Fibroblast of the conjunctiva (primary cell): ENCODE measurements at regions not wholly inside any gene's neighbourhood (a gene's known extent, or its start where the extent isn't known, plus 50 kb on each side); places are given as distances from the start of the nearest gene placed in this dataset.

Source experiments
- DNase-seq: peaks from one replicate; pipeline ENCODE4 v3.0.0-alpha.2; 2010; ENCODE audit warnings: low read depth

DNA sequence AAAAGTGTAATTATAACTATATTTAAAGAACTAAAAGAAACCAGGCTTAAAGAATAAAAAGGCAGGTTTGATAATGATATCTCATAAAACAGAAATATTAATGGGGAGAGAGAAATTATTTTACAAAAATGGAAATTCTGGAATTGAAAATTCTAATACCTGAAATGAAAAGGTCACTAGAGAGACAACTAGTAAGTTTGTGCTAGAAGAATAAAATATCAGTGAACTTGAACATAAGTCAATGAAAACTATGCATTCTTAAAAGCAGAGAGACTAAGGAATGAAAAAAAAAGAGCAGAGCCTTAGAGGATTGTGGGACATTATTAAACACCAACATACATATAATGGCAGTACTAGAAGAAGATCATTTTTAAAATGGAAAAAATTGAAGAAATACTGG, 1475.0 kb upstream of the ZEB2 start:
- DNase-seq: no peak

DNA sequence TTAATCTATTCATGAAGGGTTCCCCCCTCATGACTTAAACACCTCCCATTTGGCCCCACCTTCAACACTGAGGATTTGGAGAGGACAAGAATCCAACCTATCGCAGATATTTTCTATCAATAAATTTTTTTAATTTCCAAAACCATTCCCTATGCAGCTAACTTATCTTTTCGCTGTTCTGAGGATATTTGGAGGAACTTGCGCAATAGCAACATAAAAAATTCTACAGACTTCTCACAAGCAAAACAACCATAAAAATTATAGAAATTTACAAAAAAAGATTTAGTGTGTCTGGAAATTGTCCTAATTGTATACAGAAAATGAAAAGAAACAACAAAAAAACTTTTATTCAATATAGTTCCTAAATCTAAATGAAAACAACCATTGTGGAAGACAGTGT, 1472.7 kb upstream of the ZEB2 start:
- no peak for DNase-seq

DNA sequence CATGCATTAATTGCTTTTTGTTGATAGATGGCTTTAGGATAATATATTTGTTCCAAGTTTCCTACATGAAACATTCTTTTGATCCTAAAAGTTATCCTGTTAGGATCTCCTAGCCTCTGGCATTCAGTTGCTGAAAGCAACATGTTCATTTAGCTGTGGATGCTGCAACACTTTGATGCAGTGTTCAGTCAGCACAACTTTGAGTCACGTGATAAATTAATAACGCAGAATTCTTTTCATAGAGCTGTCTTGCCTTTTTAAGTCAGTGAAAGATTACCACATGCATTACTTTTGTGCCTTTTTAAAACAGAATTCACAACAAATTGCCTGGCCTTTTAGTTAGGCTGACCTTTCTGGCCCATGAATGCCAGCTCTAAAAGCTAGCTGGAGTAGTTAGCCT, 1467.9 kb upstream of the ZEB2 start:
- no peak for DNase-seq

DNA sequence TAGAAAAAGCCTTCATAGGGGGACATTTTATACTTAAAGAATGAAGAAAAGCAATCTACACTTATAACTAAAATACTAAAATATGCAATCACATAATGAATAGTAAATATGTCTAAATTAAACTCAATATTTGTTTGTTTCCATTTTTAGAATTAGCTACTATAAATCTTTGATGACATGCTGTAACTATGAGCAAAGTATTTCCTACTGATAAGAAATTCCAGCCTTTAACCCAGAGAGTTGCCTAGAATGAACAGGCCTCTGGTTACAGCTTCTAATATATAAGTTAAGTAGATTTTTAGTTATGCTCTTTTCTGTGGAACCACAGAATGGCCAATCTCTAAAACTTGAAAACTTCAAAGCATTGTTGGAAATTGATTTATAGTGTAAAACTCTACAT, 1465.6 kb upstream of the ZEB2 start:
- no peak for DNase-seq

DNA sequence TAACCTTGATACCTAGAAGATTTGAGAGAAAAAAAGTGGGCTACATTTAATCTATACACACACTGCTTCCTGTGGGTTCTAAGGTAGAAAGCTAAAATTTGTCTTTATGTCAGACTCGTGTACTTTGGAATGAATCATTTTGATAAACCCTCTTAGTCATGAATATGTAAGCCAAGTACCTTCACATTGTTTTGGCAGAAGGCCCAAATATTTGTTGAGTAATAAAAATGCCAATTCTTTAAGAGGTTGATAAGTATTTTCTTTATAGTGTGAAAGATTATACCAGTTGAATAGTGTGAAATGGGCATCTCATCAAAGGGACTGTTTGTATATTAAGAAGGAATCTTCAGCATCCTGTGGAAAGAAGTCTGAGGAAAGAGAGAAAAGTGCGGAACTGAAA, 1464.7 kb upstream of the ZEB2 start:
- no peak for DNase-seq

DNA sequence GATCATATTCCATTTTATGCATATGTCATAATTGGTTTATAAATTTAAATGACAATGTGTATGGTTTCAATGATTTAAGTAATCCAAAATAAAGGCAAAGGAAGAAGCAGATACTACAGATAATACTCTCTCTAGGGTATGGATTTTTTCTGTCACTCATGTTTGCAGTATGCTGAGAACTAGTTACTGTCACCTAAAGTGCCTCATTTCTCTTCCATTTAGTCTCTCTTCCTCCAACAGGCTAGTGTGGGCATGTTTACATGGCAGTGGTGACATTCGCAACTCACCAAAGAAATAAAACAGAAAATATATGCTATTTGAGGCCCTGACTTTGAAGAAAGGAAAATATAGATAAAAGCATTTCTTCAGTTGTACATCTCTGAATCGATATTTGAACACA, 1460.4 kb upstream of the ZEB2 start:
- DNase-seq: no peak

DNA sequence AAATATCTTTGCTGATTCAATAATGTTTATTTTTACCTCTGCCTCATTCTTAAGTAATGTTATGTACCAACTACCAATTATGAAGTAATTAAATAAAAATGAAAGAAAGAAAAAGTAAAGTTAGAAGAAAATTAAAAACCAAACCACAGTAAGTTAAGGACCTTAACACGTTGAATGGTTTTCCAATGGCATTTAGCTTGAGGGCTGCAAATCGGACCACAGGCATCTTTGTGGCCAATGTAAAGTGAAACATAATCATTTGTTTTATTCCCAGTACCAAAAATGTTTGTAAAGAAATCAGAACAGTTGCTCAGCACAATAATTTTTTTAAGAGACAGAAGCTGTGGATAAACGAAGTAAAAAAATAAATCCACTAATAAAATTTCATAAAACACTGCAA, 1455.5 kb upstream of the ZEB2 start:
- DNase-seq: no peak

DNA sequence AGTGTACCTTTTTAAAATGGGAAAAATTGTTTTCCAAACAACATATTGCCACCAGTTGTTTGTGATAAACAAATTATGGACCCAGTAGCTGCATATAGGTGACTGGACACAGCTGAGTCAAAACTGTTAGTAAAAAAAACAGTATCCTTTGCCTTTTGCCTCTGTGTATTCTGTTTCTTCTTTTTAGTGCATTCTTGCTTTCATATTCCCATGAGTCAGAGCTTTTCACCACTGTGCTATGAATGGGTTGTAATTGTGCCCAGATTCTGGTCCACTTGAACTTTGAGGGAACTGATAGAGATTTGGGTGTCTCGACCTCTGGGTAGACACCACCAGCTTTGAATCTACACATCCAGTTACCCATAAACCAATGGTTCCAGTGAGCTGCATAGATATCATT, 1441.9 kb upstream of the ZEB2 start:
- no peak for DNase-seq

DNA sequence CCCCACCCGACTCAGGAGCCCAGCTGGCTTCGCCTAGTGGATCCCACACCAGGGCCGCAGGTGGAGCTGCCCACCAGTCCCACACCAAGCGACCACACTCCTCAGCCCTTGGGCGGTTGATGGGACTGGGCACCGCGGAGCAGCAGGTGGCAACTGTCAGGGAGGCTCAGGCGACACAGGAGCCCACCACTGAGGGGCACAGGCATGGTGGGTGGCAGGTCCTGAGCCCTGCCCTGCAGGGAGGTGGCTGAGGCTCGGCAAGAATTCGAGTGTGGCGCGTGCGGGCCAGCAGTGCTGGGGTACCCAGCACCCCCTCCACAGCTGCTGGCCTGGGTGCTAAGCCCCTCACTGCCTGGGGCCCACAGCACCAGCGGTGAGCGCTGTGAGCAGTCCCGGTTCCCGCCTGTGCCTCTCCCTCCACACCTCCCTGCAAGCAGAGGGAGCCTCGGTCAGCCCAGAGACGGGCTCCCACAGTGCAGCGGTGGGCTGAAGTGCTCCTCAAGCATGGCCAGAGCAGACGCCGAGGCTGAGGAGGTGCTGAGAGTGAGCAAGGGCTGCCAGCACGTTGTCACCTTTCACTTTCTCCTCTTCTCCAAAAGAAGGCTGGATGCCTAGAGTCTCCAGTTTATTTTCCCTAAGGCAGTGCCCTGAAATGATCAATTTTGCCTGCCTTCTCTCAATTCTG, 1440.7 kb upstream of the ZEB2 start:
- no peak for DNase-seq

DNA sequence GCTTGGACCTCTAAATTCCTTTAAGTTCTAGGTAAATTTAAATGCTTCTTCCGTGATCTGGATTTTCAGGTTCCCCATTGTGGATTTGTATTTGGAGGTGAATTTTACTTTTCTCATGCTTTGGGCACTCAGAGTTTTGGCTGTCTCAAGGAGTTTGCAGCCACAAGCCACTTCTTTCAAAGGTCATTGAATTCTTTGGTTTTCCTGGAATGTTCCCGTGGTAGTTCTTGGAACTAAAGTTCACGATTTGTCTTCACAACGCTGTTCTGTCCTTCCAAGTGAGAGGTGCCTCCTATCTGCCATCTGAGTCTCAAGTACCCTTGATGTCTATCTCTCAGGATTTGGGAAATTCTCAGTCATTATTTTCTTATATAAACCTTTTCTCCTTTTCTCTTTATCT, 1438.7 kb upstream of the ZEB2 start:
- DNase-seq: no peak

DNA sequence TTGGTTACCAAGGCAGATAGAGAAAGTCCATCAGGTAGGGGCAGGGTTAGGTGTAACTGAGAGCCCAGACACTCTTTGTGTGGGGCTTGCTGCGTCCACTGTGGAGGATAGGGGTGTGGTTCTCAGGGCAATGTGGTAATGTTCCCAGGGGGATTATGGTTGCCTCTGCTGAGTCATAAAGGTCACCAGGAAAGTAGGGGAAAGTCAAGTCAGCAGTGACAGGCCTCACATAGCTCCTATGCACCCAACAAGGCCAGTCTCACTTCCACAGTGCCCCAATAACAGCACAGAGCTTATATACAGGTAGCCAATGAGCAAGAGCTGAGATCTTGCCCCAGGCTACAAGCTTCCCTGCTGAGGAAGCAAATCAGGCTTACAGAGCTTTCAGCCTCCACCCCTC, 1438.0 kb upstream of the ZEB2 start:
- DNase-seq: peak; percentile 23

DNA sequence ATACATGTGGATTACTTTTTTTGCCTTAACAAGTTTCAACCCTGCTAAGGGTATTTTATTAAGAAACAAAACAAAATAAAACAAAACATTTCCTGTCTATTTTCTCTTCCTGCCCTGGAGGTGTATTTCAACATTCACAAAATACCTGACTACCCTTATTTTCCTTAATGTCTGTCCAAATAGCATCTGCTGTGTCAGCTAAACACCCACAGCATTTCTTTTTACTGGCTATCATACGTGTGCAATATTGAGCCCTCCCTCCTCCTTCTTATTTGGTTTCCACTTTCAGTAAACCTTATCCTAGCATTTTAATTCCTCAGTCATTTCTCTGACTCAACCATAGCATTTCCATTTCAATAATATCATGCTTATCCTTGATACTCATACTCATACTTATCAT, 1420.0 kb upstream of the ZEB2 start:
- no peak for DNase-seq

DNA sequence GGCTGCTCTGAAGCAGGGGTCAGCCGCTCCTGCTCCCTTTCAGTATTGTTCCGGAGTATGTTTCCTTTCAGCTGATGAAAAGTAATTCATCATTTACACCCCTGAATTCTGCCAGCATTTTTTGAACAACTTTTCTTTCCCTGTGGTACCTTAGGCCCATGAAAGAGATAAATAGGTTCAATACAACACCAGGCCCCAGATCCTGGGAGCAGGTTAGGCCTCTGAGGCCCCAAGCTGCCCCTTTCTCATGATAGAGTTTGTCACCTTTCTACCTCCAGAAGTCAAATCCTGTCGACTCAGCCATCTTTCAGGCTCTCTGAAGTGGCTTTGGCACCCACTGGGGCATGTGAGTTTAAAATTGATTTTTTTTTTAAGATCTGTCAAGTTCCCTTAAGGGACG, 1415.1 kb upstream of the ZEB2 start:
- DNase-seq: no peak

DNA sequence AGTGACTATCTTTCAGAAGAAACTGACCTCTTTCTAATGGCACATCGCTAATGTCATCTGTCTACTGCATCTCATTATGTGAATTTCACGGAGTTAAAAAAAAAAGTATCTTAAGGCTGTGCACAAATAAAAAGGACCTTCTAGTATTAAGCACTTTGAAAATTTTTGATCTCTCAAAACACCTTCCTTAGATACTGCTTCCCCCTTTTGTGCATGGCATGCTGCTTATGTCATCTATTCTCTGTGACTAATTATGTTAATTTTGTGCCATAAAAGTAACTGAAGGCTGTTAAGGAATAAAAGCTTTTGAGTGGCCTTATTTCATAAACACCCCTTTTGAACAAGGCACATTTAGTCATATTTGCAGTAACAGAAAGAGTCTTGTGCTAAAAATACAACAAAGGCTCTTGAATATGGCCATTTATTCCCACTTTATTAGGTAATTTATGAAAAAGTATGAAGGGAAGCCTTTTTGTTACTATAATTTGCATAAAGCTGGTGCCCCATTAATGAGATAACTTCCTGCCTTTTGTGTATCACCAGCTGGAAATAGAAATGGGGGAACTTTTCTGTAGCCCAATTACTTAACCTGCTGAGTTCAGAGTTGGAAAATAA, 1412.0 kb upstream of the ZEB2 start:
- DNase-seq: no peak

DNA sequence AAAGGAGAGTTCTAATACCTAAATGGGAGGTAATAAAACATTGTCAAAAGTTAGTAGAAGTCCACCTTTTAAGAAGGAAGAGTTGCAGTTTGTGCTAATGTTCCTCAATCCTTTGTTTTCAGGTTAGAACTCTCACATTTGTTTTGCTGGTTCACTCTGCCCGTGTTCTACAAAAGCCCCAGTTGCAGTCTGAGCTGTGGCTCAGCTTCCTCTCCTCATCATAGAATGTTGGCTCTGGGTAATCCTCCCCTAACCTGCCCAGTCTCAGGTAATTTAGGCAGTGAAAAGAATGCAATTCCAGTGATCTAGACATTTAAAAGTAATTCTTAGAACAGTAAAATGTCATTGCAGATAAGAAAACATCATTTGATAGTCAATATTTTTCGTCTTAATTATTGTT, 1410.4 kb upstream of the ZEB2 start:
- DNase-seq: no peak

DNA sequence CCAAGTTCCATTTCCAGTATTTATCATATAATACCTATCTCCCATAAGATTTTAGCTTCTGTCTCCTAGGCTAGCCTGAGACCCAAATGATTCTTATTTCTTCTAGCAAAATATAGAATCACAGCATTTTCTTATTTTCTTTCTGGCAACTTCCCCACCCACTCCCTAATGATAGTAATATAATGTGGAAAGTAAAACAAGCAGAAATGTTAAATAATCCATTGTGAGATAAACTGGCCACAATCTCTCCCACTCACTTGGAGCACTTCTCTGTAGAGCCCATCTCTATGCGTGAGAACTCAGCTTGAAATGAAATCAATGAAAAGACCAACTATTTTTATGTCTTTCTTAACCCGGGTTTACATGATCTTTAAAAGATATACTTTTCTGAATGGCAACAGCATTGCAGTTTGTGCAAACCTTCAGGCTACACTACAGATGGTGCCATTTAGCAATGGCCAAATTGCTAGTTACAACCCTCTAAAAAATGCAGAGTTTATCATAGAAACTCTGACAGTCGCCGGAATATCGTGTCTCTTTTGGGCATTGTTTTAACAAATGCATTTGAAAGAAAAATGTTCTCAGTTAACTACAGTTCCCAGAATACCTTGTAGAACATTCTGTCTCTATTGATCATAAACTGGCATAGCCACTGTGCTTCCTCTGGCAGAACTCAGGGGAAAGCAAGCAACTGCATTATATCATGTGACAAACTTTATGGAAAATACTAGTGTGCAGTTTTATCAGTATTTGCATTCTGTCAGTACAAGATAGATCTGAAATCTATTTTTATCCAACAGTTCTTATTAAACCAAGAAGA, 1407.4 kb upstream of the ZEB2 start:
- DNase-seq: no peak

DNA sequence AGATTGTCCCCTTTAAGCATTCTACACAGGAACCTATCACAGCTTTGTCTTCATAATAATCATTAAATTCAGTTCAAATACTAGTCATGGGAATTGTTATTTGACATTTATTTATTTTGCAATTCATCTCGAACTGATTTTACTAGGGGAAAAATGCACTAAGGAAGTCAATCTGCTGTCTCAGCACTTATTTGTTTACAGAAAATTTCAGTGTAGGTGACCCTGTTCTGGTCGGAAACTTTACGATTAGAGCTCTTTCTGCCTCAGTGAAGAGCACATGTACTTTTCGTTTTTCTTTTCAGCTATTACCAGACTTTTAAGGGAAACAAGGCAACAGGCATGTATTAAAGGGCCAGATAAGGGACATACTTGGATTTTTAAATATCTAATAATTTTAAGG, 1405.7 kb upstream of the ZEB2 start:
- no peak for DNase-seq

DNA sequence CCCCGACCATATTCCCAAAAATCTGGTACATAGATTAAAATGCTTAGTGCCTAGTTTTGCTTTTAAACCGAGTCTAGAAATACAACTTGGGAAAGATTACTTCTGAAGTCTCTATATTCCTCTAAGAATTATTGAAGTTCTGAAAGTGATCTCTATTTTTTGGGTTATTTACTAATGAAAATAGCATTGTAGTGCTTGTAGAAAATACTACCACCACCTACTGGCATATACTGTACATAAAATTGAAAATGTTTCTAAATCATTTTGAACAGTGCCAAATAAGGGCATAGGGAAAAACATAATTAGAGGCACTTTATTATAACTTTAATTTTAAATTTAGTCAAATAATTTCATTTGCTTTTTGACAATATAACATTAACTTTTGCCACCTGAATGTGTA, 1399.6 kb upstream of the ZEB2 start:
- no peak for DNase-seq

DNA sequence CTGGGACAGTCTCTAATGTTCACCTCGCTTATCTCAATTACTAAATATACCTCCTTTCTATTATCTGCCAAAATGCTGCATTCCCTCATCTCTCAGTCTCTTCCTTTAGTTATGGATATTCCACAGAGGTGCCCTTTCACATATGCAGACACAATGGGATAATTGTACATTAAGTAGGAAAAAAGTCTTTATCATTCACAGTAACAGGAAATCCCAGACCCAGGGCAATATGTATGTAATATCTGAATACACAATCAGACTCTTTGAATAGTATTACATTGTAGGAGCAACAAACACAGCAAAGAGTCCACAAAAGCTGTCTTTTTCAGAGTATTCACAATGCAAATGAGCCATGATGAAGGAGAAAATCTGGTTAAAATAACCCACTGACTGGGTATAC, 1399.0 kb upstream of the ZEB2 start:
- no peak for DNase-seq

DNA sequence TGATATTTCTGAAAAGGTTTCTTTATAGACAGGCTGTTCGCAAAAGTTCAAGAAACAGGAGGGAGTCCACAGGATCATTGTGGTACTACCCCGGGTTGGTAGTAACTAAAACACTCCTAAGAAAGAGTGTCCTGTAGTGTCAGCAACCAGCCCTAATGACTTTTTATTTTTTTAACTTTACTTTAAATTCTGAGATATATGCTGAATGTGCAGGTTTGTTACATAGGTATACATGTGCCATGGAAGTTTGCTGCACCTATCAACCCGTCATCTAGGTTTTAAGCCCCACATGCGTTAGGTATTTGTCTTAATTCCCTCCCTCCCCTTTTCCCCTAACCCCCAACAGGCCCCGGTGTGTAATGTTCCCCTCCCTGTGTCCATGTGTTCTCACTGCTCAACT, 1396.9 kb upstream of the ZEB2 start:
- no peak for DNase-seq

DNA sequence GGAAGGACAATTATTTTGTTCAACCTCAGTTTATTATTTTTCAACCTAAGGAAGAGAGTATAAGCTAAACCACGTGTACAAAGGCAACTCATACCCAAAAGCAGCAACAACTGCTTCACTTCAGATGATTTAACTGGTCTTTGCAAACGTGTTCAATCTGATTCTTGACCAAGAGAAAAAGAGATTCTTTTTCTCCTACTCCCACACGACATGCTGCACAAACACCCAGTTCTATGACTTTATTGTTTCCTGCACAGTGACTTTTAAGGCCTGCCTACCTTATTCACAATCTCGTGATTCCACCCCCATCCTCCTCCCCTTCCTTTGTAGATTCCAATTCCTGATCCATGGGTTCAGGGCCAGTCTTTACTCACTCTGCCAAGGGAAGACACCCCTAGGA, 1394.8 kb upstream of the ZEB2 start:
- no peak for DNase-seq

DNA sequence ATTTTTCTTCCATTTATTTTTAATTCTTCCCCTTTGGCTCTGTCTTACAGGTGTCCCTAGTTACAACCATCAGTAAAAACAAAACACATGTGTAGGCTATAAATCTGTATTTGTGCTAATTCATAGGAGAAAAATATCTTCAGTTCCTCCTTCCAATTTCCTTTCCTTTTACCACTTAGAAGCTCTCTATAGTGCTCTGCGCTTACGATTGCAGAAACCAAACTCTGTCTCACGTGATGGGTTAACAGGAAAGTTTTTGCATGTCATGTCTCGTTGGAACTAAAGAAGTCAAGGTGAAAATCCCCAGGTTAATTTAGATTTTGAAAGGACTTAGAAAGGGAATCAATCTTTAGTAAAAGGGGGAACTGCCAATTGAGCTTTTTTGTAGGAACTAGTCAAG, 1390.5 kb upstream of the ZEB2 start:
- no peak for DNase-seq

DNA sequence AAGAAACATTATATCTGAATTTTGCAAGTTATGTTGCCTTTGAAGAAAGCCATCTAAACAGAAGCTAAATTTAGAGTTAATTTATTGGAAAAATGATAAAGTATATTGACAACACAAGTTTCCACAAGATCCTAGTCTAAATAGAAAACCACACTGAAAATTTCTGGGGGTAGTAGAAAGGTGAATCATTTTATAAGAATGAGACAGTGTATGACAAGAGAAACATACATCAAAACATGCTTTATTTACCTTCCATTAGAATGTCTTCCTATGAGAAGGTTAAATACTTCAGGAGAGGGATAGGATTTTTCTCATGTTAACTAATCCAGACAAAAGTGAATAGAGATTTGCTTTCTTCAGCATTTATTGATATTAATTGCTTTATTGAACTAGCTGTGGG, 1389.8 kb upstream of the ZEB2 start:
- DNase-seq: no peak
